GM23338 (cell line): ENCODE measurements at regions not wholly inside any gene's neighbourhood (a gene's known extent, or its start where the extent isn't known, plus 50 kb on each side); places are given as distances from the start of the nearest gene placed in this dataset.

Source experiments
- ATAC-seq: fragments of 200-7000 bp; cut with Tn5 transposase; 3 replicates; pipeline ENCODE4 v1.9.1; 2020
- DNase-seq: peaks from one replicate; pipeline ENCODE4 v3.0.0-alpha.2; 2015; ENCODE audit warnings: low spot score
- H2AFZ ChIP-seq: fragments of 200-600 bp; sonication (generic); 2 replicates; pipeline ENCODE4 v1.8.0; 2016; ENCODE audit warnings: antibody characterized with exemption, mild to moderate bottlenecking, moderate library complexity
- H3F3A ChIP-seq: fragments of 200-600 bp; sonication (generic); replicated peaks from 2 replicates; pipeline ENCODE4 v1.8.0; 2017; ENCODE audit warnings: antibody characterized with exemption, mixed run types, low read depth
- H3K27ac ChIP-seq: fragments of 200-600 bp; sonication (generic); 2 replicates; pipeline ENCODE4 v1.6.1; 2016; ENCODE audit warnings: low read depth
- H3K27me3 ChIP-seq: fragments of 200-600 bp; sonication (generic); 2 replicates; pipeline ENCODE4 v1.8.0; 2016; ENCODE audit warnings: mild to moderate bottlenecking, mixed run types, moderate library complexity; ENCODE audit not compliant: insufficient read depth
- H3K36me3 ChIP-seq: fragments of 200-600 bp; sonication (generic); 2 replicates; pipeline ENCODE4 v1.8.0; 2016; ENCODE audit warnings: mild to moderate bottlenecking; ENCODE audit not compliant: insufficient read depth
- H3K4me1 ChIP-seq: fragments of 200-600 bp; sonication (generic); 2 replicates; pipeline ENCODE4 v1.8.0; 2016; ENCODE audit warnings: mild to moderate bottlenecking, moderate library complexity; ENCODE audit not compliant: insufficient read depth
- H3K4me2 ChIP-seq: fragments of 200-600 bp; sonication (generic); 2 replicates; pipeline ENCODE4 v1.7.1; 2017; ENCODE audit warnings: mixed run types
- H3K4me3 ChIP-seq: fragments of 200-600 bp; sonication (generic); 2 replicates; pipeline ENCODE4 v1.6.1; 2016; ENCODE audit warnings: mixed run types
- H3K79me2 ChIP-seq: fragments of 200-600 bp; sonication (generic); replicated peaks from 2 replicates; pipeline ENCODE4 v1.8.0; 2017; ENCODE audit warnings: mild to moderate bottlenecking; ENCODE audit not compliant: insufficient read depth
- H3K9me2 ChIP-seq: fragments of 200-600 bp; sonication (generic); 2 replicates; pipeline ENCODE4 v1.8.0; 2017; ENCODE audit not compliant: insufficient read depth
- H4K20me1 ChIP-seq: fragments of 200-600 bp; sonication (generic); replicated peaks from 2 replicates; pipeline ENCODE4 v1.8.0; 2017; ENCODE audit warnings: mild to moderate bottlenecking; ENCODE audit not compliant: insufficient read depth
- H3K27ac Mint-ChIP-seq: 2 replicates; pipeline ENCODE4 v1.8.0; 2020; ENCODE audit warnings: inconsistent platforms, mild to moderate bottlenecking, moderate library complexity, mixed read lengths
- H3K27me3 Mint-ChIP-seq: 3 replicates; pipeline ENCODE4 v1.8.0; 2022; ENCODE audit warnings: low read depth, mild to moderate bottlenecking, moderate library complexity, mixed read lengths, inconsistent platforms; ENCODE audit not compliant: insufficient read depth, poor library complexity
- H3K36me3 Mint-ChIP-seq: 3 replicates; pipeline ENCODE4 v1.8.0; 2021; ENCODE audit warnings: low read depth, mild to moderate bottlenecking, inconsistent platforms, moderate library complexity, mixed read lengths
- H3K4me1 Mint-ChIP-seq: 3 replicates; pipeline ENCODE4 v1.8.0; 2020; ENCODE audit warnings: mild to moderate bottlenecking, inconsistent platforms, mixed read lengths
- H3K4me3 Mint-ChIP-seq: 3 replicates; pipeline ENCODE4 v1.8.0; 2021; ENCODE audit warnings: moderate library complexity, mild to moderate bottlenecking, inconsistent platforms, mixed read lengths
- H3K9me3 Mint-ChIP-seq: 3 replicates; pipeline ENCODE4 v1.8.0; 2020; ENCODE audit warnings: moderate library complexity, mild to moderate bottlenecking, inconsistent platforms, mixed read lengths
- EZH2 ChIP-seq: fragments of 200-600 bp; sonication (generic); IDR thresholded peaks from one replicate; pipeline ENCODE4 v1.8.0; 2017; ENCODE audit warnings: antibody characterized with exemption, mild to moderate bottlenecking, low read depth; ENCODE audit not compliant: unreplicated experiment
- JUNB ChIP-seq: IDR thresholded peaks from one replicate; pipeline ENCODE4 v1.6.1; 2016; ENCODE audit warnings: antibody characterized with exemption; ENCODE audit not compliant: unreplicated experiment
- NANOG ChIP-seq: IDR thresholded peaks from 2 replicates; pipeline ENCODE4 v1.6.1; 2016; ENCODE audit warnings: antibody characterized with exemption, borderline replicate concordance
- POLR2AphosphoS5 ChIP-seq: IDR thresholded peaks from 2 replicates; pipeline ENCODE4 v1.6.1; 2016; ENCODE audit warnings: antibody characterized with exemption, low read depth
- REST ChIP-seq: IDR thresholded peaks from one replicate; pipeline ENCODE4 v1.6.1; 2018; ENCODE audit warnings: antibody characterized with exemption; ENCODE audit not compliant: unreplicated experiment
- STAT1 ChIP-seq: IDR thresholded peaks from one replicate; pipeline ENCODE4 v1.6.1; 2016; ENCODE audit warnings: antibody characterized with exemption; ENCODE audit not compliant: unreplicated experiment
- ZNF114 ChIP-seq: fragments of 250-450 bp; sonication (Bioruptor Pico); IDR thresholded peaks from 2 replicates; pipeline ENCODE4 v1.5.0; 2020; ENCODE audit warnings: mild to moderate bottlenecking, moderate library complexity
- ZNF462 ChIP-seq: fragments of 250-450 bp; sonication (Bioruptor Pico); IDR thresholded peaks from 2 replicates; pipeline ENCODE4 v1.5.0; 2020; ENCODE audit warnings: mild to moderate bottlenecking, moderate library complexity

GRCh38 chr5:143707806-143708205 is 104.2 kb upstream of the HMHB1 start (continued):
- TF ChIP-seq REST (no peak), POLR2AphosphoS5 (no peak), STAT1 (no peak), NANOG (no peak), ZNF114 (CRISPR knock-in tag) (no peak)

GRCh38 chr5:143705381-143705780 is 106.6 kb upstream of the HMHB1 start:
- Mint-ChIP-seq H3K4me3 (no peak overlapping the region), H3K27me3 (no peaks in the 10 kb centered on the region), H3K9me3 (no peaks in the 10 kb centered on the region), H3K36me3 (no peaks in the 10 kb centered on the region), H3K4me1 (peaks cover 3% of the 10 kb centered on the region; the same call in 1 of the 3 replicates), H3K27ac (no peak overlapping the region)
- ATAC-seq, result no peak
- DNase-seq, result no peak
- Histone ChIP-seq H3K4me1 (no peaks in the 10 kb centered on the region), H3F3A (no peaks in the 10 kb centered on the region), H3K27me3 (no peaks in the 10 kb centered on the region), H3K4me2 (no peak overlapping the region), H3K27ac (no peak overlapping the region), H3K4me3 (no peak overlapping the region), H2AFZ (no peak overlapping the region), H3K9me2 (no peaks in the 10 kb centered on the region), H4K20me1 (no peaks in the 10 kb centered on the region), H3K36me3 (no peaks in the 10 kb centered on the region), H3K79me2 (no peaks in the 10 kb centered on the region)
- no peak for TF ChIP-seq EZH2
- TF ChIP-seq JUNB, result no peak
- no peak for TF ChIP-seq REST
- no peak for TF ChIP-seq ZNF462 (CRISPR knock-in tag)
